T-helper 2 cell treated with Interferon-gamma antibody and Interleukin-4, amounts not matched to agents 100 ng/mL and 5 ng/mL, for 36 hours (primary cell): ENCODE measurements at regions not wholly inside any gene's neighbourhood (a gene's known extent, or its start where the extent isn't known, plus 50 kb on each side); places are given as distances from the start of the nearest gene placed in this dataset.

ENCODE experiments used
- intact Hi-C: fragments of 100-400 bp; cut with micrococcal nuclease; formaldehyde crosslinking; loops from one replicate; pipeline ENCODE4 v1.15.1; 2023

DNA sequence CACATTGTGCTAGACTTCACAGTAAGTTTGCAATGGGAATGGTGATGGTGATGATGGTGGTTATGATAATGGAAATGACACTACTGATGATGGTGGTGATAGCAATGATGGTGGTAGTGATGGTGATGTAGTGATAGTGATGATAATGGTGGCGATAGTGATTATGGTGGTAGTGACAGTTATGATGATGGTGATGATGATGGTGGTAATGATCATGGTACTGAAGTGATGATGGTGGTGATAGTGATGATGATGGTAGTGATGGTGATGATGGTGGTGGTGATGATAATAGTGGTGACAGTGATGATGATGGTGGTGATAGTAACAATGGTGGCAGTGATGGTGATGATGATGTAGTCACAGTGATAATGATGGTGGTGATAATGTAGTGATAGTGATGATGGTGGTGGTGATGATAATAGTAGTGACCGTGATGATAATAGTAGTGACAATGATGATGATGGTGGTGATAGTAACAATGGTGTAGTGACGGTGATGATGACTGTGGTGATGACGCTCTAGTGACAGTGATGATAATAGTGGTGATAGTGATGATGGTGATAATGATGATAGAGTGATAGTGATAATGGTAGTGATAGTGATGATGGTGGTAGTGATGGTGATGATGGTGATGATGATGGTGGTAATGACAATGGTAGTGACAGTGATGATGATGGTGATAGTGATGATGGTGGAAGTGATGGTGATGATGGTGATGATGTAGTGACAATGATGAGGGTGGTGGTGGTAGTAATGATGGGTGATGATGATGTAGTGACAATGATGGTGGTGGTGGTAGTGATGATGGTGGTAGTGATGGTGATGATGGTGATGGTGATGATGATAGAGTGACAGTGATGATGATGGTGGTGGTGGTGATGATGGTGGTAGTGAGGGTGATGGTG is 222.9 kb upstream of the PWP1 start:
- intact Hi-C loops: no loop called here

DNA sequence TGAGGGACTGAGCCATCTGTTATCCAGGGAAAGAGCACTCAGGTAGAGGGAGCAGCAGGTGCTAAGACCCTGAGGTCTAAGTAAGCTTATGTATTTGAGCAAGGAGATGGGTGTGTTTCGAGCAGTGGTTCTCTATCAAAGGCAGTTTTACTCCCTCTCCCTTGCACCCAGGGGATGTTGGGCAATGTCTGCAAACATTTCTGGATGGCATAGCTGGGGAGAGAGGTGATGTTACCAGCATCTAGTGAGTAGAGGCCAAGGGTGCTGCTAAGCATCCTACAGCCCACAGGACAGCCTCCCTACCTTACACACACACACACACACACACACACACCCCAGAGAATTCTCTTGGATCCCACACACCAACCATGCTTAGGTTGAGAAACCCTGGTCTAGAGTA is 221.0 kb upstream of the PWP1 start:
- intact Hi-C loops: no loop called here

DNA sequence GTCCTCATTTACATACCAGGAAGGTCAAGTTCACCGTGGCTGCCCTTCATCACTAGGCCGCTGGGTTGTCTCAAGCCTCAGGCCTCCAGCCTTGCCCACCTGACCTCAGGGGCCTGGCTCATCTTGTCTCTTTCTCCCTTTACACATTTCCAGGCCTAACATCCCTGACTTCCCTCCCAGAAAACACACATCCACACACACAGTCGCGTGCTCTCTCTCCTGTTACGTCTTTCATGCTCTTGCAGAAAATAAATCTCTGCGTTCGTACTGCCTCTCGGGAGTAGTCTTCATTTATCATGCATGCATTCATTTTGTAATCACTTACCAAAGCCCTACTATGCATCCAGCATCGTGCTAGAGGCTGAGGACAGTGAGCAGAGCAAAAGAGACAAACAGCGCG is 220.0 kb upstream of the PWP1 start:
- intact Hi-C loops: no loop called here

DNA sequence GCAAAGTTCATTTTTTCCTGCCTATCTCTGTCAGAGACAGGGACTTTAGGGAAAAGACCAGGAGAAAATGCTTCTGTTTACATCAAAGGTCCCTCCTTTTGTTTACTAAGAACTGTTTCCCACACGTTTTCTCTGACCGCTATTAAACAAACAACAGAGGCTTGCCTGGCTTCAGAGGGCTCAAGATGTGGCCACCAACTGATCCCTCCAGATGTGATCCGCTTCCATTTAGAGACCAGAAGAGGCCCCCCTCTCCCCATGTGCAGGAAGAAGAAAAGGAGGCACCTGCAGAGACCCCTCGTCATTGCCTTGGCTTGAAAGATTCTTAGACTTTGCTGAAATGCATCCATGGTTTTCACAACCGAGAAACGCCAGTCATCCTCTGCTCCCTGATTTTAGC is 217.9 kb upstream of the PWP1 start:
- intact Hi-C loops: no loop called here

DNA sequence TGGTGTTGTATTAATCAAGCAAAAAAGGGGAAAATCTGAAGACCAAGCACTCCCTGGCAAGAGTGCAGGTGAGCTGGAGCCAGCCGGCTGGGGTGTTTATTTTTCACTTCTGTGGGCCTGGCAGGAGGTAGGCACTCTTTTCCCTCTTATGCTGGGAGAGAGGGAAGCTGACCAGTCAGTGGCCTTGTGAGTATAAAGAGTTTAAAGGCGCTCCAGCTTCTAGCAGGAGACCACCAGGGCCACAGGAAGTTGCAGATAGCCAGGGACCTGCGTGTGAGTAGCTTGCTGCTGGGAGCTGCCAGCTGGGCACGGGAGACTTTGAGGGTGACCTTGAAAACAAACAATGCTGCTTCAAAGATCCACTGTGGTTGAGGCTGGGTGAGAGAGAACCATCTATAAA is 217.4 kb upstream of the PWP1 start:
- intact Hi-C loops: no loop called here

DNA sequence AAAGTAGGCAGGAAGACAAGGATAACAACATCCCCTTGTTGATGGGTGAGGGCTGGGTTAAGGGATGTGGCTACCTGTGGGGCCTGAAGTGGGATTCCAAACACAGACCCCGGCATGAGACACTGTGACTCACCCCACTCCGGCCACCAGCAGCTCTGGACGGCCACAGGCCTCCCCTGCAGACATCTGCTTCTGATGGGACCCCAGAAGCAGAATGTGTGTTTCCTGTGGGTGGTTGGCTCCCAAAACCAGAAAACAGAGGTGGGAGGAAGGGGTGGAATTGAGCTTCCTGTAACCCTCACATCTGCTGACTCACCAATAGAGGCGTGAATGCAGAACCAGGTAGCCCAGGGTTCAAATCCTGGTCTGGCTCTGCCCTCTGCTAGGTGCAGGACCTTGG is 216.6 kb upstream of the PWP1 start:
- intact Hi-C loops: no loop called here

DNA sequence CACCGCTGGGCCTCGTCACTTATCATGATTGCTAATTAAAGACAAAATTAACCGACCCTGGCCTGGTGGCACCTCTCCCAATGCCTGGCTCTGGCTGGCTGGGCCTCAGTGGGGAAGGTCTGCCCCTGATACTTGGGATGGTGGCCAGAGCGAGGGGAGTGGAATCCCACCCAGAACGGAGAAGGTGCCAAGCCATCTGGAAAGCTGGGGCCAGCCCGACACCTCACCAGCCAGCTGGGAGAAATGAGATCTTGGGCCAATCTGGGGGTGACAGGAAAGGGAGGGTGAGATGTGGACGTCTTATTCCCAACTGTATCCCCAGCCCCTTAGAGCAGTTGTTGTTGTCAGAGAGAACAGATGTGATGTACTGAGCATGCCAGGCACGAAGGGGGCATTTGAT is 215.0 kb upstream of the PWP1 start:
- intact Hi-C loops: no loop called here

DNA sequence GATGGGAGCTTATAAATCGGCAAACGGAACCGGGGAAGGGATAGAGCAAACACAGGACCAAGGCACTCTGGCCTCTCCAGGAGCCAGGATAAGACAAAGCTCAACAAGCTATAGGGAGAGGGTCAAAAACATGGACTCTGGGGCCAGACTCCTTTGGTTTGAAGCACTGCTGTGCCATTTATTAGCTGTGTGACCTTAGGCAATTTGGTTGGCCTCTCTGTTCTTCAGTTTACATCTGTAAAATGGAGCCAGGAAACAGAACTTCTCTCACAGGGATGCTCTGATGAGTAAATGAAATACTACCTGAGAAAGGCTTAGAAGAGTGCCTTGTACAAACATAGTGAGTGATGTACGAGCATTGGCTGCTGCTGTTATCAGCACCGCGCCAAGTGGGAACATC is 213.3 kb upstream of the PWP1 start:
- intact Hi-C loops: no loop called here

DNA sequence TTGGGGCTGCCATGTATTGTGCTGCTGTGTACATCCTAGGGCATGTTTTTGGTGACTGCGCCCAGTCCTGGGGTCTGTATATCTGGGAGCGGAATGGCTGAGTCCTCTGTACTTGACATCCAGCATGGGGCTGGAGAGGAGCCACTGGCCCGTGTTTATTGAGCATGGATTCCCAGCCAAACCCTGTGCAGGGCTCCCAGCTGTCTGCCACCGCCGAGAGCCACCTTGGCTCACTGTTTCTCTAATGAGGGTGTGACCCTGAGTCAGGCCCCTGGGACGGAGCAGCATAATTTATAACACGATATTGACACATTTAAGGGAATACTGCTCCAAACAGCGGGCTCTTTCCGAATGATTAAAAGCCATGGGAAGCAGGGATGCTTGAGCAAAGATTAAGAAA is 211.5 kb upstream of the PWP1 start:
- intact Hi-C loops: no loop called here

DNA sequence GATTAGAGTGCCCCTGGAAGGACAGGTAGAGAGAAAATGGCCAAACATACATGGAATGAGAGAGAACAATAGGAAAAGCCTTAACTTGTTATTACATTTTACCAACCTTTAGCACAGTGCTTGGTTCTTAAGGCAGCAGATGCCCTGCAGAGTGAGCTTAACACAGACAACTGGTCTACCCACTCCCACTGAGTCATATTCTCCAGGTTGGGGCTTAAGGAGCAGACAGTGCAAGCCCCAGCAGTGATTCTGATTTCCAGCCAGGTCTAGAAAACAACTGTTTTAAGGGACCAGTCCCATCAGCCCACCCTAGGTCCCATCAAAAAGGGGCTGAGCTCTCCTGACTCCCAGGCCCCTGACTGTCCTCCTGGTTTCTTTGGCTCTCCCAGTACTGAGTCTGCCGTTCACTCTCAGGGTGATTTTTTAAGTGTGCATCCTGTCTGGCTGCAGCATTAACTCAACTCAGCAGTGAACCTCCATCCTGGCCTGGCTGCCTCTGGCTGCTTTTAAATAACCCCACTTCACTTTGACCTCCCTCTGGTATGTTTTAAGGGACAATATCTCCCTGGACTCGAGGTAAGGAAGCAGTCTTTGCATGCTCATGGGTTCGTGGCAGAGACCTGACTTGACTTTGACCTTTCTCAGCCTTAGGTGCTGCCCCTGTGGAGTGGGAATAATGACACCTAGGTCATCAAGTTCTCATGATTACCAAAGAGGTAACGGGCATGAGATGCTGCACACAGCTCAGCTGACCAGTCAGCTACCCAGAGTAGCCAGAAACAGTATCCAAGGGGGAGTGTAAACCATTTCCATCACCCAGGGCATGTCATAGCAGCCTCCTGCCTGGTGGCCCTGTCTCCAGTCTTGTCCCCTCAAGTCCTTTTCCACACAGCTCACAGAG is 210.7 kb upstream of the PWP1 start:
- intact Hi-C loops: no loop called here

DNA sequence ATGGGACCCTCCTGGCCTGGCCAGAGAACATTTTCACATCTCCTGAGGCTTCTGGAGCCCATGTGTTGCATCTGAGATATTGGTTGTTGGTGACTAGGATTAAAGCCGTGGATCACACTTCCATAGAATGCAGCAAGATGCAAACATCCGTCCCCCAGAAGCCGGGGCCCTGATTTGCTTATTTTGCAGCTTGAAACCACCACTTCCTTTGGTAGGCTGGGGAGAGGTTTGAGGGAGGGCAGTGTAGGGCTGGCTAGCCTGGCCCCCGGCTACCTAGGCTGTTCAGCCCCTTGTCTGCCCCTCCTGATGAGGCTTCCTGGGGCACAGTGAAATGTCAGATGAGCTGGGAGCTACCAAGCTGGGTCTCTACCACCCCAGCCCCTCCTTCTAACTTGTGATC is 209.7 kb upstream of the PWP1 start:
- intact Hi-C loops: no loop called here

DNA sequence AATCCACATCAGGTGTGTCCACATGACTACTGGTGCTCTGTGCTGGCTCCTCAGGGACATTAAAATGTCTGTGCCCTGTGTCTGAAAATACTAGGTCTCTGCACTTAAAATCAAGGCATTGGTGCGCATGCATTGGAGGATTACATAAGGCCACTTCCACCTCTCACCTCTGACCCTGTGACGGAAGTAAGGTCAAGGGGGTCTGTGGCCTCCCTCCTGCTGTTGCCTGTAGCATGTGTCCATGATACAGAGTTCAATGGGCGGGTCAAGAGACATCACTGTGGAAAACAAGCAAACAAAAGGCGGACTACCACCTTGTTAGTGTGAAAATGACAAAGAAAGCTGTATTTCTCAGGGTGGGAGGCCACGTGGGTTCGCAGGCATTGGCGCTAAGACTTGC is 208.6 kb upstream of the PWP1 start:
- intact Hi-C loops: no loop called here

DNA sequence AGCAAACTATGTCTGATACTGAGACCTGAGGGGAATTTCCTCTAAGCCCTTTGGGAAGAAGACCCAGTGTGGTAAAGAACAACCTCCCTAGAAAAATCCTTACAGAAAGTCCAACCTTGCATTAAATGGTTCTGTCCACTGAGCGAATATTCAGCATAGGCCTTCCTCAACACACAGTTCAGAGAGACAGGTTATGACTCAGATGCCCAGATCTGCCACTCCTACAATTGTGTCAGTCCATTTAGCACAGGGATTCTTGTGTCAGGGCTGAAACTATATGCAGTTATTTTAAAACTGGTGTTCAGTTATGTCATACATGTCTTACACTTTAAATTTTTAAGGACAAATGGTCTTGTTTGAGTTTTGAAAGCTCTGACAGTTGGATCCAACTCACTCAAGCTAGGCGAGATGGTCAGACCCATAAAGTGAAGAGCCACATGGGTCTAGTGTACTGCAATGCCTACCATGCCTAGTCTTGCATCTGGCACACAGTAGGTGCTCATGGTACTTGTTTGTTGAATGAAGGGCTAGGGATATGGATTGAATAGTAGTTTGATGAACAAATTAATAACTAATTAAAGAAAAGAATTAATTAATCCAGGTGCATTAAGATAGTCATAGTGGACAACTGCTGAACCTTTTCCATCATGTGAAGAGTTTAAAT is 207.5 kb upstream of the PWP1 start:
- intact Hi-C loops: no loop called here

DNA sequence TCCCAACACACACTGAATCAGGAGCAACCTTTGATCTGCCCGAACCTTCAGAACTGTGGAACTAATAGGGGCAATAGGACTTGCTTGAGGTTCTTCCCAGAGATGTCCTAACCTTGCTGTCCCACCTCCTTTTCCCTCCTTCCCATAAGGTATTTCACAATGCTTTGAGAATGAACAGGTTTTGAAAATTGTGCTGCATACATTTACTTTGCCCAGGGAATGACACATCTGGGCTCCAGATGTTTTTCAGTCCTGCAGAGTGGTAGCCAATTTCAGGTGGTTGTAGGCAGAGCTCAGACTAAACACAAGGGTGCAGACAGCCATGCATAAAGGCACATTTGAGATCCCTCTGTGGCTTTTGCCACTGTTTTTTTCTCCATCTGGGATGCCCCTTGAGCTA is 206.7 kb upstream of the PWP1 start:
- intact Hi-C loops: no loop called here

DNA sequence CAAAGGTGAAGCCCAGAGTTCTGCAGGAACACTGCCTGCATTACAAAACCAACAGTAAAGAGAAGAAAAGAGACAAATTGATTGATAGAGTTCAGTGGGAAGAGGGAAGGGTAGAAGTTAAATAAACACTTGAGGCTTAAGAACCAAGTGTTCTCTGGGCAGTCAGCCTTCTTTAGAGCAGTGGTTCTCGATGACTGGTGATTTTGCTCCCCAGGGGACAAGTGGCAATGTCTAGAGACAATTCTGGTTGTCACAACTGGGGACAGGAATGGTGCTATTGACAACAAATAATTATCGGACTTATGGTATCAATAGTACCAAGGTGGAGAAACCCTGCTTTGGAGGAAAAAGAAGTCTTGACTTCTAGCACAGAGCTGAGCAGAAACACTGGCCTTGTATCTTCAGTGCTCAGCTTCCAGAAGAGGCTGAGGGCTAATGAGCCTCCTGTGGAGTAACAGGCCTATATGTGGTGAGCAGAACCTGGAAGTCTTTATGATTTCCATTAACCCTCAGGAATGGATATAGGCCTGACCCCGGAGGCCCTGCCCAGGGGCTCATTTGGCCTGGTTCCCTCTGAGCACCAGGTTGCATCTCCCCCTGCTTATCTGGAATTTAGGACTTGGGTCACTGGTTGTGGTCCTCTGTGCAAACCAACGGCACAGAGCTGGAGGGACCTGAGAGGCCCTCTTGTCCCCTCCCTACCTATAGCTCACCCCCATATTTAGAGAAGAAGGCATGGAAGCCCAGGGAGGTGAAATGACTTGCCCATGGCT is 204.6 kb upstream of the PWP1 start:
- intact Hi-C loops: no loop called here

DNA sequence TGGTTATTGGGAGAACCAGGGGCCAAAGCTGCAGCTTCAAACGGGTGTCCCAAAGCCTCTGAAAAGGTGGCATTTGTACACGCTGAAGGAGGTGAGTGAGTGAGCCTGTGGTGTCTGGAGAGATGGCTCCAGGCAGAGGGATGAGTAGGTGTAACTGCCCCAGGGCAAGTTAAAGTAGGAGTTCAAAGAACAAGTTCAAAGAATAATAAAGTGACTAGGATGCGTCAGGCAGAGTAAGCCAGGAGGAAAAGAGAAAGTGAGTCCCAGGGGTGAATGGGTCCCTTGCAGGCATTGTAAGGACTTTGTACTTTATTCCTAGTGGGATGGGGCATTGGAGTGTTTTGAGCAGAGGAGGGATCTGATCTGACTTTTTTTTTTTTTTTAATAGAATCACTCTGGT is 201.4 kb upstream of the PWP1 start:
- intact Hi-C loops: no loop called here

DNA sequence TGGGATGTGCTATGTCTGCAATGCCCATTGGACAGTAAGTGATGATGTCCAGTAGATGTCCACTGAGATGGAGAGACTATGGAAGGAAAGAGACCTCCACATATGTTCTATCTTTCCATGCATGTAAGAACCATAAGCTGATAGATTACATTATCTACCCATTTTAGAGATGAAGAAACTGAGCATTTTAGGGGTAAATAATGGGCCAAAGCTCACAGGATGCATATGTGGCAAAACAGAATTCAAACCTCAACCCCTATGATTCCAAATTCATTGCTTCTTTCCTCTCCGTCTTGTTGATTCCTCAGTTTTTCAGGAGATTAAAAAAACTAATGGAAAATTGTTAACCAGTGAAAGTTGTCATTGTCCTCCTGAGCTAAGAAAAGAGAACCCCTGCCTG is 200.7 kb upstream of the PWP1 start:
- intact Hi-C loops: no loop called here

DNA sequence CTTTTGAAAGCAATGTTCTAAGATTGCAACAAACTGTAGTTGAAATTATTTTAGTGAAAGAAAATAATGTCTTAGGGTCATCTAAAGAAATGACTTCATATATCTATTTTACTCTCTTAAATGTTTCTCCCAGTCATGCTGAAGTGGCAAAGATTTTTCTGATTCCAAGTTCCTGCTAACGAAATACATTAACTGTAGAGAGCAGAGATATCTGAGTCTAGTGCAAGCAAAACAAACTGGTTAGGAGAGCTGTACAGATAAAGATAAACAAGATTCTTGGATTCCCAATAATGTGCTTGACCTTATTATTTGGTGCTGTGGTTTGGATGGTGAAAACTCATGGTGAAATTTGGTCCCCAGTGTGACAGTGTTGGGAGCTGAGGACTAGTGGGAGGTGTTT is 199.9 kb upstream of the PWP1 start:
- intact Hi-C loops: no loop called here

DNA sequence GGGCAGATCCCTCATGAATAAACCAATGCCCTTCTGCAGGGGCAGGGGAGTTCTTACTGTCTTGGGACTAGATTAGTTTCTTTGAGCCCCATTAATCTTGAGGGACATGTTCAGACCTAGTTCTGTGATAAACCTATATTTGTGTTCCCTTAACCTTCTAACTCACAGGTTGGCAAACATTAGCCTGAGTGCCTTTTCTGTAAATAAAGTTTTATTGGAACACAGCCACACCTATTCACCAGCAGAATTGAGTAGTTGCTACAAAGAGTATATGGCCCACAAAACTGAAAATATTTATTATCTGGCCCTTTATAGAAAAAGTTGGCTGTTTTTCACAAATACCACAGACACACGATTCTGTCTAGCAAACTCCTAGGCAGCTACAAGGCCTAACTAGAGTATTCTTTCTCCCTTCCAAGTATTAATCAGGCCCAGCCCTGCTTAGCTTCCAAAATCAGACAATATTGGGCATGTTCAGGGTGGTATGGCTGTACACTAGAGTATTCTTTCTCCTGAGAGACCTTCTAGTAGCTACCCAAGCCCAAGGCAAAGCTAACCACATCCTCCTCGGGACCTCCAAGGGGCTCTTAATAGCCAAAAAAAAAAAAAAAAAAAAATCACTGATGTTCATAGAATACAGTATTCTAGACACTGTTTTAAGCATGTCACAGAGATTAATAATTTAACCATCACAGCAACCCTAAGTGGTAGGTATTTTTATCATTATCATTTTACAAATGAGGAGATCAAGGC is 199.3 kb upstream of the PWP1 start:
- intact Hi-C loops: no loop called here

DNA sequence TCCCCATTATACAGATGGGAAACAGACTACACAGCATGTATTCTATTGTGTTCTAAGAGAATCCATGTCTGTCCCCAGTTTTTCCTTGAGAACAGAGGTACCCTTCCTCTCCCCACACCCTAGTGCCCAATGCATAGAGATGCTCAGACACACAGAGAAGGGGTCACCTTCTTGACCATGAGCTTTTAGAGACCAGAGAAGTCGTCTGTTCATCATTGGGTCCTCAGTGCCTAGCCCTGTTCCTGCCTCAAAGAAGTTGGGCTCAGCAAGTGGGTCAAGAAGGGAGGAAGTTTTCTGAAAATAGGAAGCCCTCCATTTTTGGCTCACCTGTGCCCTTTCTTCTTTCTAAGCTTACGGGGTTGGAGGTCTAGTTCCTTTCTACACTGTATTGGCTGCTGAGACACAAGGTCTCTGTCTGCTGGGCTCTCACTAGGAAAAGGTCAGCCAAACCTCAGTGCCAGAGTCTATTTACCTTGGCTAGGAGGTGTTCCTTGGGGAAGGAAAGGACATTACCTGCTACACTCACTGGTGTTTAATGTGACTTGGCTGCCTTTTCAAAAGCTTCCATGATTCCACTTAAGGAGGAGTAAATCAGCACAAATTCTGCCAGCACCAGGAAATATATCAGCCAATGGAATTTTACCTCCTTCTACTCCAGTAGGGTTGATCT is 198.5 kb upstream of the PWP1 start:
- intact Hi-C loops: no loop called here
